HG02571 (cell line): ENCODE measurements at regions not wholly inside any gene's neighbourhood (a gene's known extent, or its start where the extent isn't known, plus 50 kb on each side); places are given as distances from the start of the nearest gene placed in this dataset.
"Not testable (repeated sequence)": the region's sequence is repeated elsewhere in the genome, so short reads cannot be mapped to it uniquely, and the experiment has no call there.

Experiments used
- ATAC-seq: cut with Tn5 transposase; IDR thresholded peaks from one replicate; pipeline ENCODE4 v1.9.1; 2021; ENCODE audit warnings: mild to moderate bottlenecking, moderate library complexity; ENCODE audit not compliant: unreplicated experiment

GRCh38 chr10:64174666-64175255 is 653.6 kb downstream of the REEP3 start:
- no peak for ATAC-seq

- no peak for ATAC-seq
Measured at GRCh38 chr10:64175271-64175962, 654.2 kb downstream of the REEP3 start.

GRCh38 chr10:64182671-64183070 is 661.5 kb downstream of the REEP3 start:
- no peak for ATAC-seq

GRCh38 chr10:64191286-64191685 is 670.1 kb downstream of the REEP3 start:
- no peak for ATAC-seq

- ATAC-seq: no peak
Measured at GRCh38 chr10:64196638-64197315, 675.6 kb downstream of the REEP3 start.

GRCh38 chr10:64201936-64202335 is 680.7 kb downstream of the REEP3 start:
- ATAC-seq: no peak

- not testable (repeated sequence) for ATAC-seq
Measured at GRCh38 chr10:64204504-64204903, 683.3 kb downstream of the REEP3 start.

- ATAC-seq: no peak
Measured at GRCh38 chr10:64206409-64206808, 685.2 kb downstream of the REEP3 start.

GRCh38 chr10:64209561-64209960 is 688.4 kb downstream of the REEP3 start:
- ATAC-seq: no peak

GRCh38 chr10:64210211-64210610 is 689.0 kb downstream of the REEP3 start:
- ATAC-seq: no peak

- no peak for ATAC-seq
Measured at GRCh38 chr10:64211466-64211865, 690.3 kb downstream of the REEP3 start.

GRCh38 chr10:64215088-64215487 is 693.9 kb downstream of the REEP3 start:
- no peak for ATAC-seq

- ATAC-seq: no peak
Measured at GRCh38 chr10:64219271-64220025, 698.2 kb downstream of the REEP3 start.

- no peak for ATAC-seq
Measured at GRCh38 chr10:64234489-64234888, 713.3 kb downstream of the REEP3 start.

- no peak for ATAC-seq
Measured at GRCh38 chr10:64257704-64258103, 736.5 kb downstream of the REEP3 start.

GRCh38 chr10:64261092-64261491 is 739.9 kb downstream of the REEP3 start:
- peak; percentile 61 for ATAC-seq

GRCh38 chr10:64261676-64262075 is 740.5 kb downstream of the REEP3 start:
- ATAC-seq: no peak

GRCh38 chr10:64265961-64266360 is 744.8 kb downstream of the REEP3 start:
- ATAC-seq: no peak

GRCh38 chr10:64271508-64271907 is 750.3 kb downstream of the REEP3 start:
- no peak for ATAC-seq

- ATAC-seq: no peak
Measured at GRCh38 chr10:64271983-64272382, 750.8 kb downstream of the REEP3 start.

- ATAC-seq: no peak
Measured at GRCh38 chr10:64275001-64275400, 753.8 kb downstream of the REEP3 start.
